Activated naive CD4-positive, alpha-beta T cell treated with anti-CD3 and anti-CD28 coated beads, Interleukin-2, amount 10 ng/mL, durations not matched to agents 7 days and 5 days (primary cell): ENCODE measurements at regions not wholly inside any gene's neighbourhood (a gene's known extent, or its start where the extent isn't known, plus 50 kb on each side); places are given as distances from the start of the nearest gene placed in this dataset.

ENCODE experiments used
- CTCF ChIA-PET: fragments of 350-600 bp; sonication (Branson Sonifier 250); formaldehyde crosslinking; loops from one replicate; lab custom pipeline; 2021; ENCODE audit warnings: antibody characterized with exemption; lab: Charles Lee
- DNase-seq: peaks from one replicate; pipeline ENCODE4 v3.0.0-alpha.2; 2020
- H3K27ac Mint-ChIP-seq: one replicate; pipeline ENCODE4 v1.8.0; 2021; ENCODE audit warnings: mild to moderate bottlenecking, moderate library complexity, mixed read lengths
- H3K27me3 Mint-ChIP-seq: one replicate; pipeline ENCODE4 v1.8.0; 2021; ENCODE audit warnings: mild to moderate bottlenecking, mixed read lengths
- H3K36me3 Mint-ChIP-seq: one replicate; pipeline ENCODE4 v1.8.0; 2021; ENCODE audit warnings: mixed read lengths
- H3K4me1 Mint-ChIP-seq: one replicate; pipeline ENCODE4 v1.8.0; 2021; ENCODE audit warnings: mixed read lengths
- H3K4me3 Mint-ChIP-seq: one replicate; pipeline ENCODE4 v1.8.0; 2021; ENCODE audit warnings: mild to moderate bottlenecking, moderate library complexity, mixed read lengths
- H3K9me3 Mint-ChIP-seq: one replicate; pipeline ENCODE4 v1.8.0; 2021; ENCODE audit warnings: mixed read lengths

DNA sequence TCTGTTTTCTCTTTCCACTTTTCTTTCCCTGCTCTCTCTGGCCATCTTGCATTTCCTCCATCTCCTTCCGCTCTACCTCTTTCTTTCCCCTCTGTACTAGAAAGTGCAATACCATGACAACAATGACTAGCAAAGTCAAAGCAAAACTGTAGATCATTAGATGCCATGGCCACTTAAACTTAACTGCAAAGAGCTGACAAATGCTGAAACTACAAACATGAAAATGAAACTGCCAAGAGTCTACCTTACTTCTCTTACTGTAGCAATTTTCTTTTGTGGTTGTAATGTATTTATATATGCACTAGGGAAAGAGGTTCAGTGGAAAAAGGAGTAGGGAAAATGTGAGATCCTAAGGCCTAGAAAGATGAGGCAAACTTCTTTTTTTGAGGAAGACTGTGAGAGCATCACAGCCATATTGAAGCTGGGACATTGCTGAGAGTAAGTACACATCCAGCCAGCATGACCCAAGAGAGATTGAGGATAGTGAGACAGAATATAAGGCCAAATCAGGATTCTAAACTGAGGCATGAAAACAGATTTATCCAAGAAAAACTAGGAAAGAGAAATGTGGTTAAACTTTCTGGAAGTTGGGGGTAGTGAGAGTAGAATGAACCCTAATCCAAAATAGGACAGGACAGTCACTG, 276.6 kb upstream of the NAV3 start:
- CTCF ChIA-PET, result no interaction called here
- Mint-ChIP-seq H3K4me1 (no peaks in the 10 kb centered on the region), H3K27ac (no peak overlapping the region), H3K27me3 (no peaks in the 10 kb centered on the region), H3K36me3 (no peaks in the 10 kb centered on the region), H3K9me3 (peaks cover 3% of the 10 kb centered on the region), H3K4me3 (no peak overlapping the region)
- no peak for DNase-seq

DNA sequence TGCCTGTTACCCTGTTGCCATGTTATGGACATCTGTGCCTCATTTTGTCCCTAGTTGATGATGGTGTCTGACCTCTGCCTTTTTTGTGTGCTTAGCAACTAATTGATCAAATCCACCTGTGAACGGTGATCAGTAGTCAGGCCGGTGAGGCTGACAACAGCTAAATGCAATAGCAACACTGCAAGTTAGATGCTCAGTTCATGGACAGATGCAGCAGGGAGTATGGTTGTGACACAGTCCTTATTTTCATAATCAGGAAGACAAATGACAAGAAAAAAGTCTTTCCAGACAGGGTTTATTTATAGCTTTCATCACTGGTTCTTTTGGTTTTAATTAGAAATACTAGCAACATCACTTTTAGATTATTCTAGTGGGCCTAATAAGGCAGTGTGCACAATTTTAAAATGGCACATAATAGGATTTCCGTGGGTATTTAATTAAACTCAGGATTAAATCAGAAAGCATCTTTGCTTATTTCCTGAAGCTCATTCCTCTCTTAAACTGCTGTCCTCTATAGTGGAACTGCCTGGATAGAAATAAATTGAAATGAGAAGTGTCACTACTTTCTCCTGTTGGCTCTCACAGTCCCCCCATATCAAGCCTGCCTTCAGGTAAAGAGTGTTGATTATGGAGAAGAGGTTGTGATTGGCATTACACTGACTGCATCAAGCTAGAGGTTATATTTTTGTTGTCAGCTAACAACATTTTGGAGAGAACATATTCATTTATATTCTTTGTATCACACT, 281.1 kb upstream of the NAV3 start:
- CTCF ChIA-PET, result no interaction called here
- Mint-ChIP-seq H3K4me1 (no peaks in the 10 kb centered on the region), H3K27ac (no peak overlapping the region), H3K4me3 (no peak overlapping the region), H3K9me3 (no peaks in the 10 kb centered on the region), H3K36me3 (no peaks in the 10 kb centered on the region), H3K27me3 (no peaks in the 10 kb centered on the region)
- DNase-seq, result no peak

DNA sequence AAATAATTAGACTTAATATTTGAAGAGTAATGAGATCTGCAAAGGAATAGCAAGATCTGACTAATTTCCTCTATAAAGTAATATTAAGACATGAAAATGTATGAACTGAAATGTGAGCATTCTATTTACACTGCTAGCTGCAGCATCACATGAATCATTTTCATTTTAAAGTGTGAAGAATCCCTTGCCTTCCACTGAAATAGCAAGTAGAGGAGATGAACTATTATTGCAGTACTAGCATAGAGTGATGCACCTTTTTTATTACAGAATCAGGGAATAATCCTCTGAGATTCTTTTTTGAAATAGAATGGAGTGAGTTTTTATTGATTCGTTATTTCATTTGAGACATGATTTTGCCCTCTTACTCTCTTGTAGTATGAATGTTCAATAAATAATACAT, 281.9 kb upstream of the NAV3 start:
- no peak overlapping the region for H3K27ac Mint-ChIP-seq
- H3K36me3 Mint-ChIP-seq, result no peaks in the 10 kb centered on the region
- peaks cover 2% of the 10 kb centered on the region for H3K9me3 Mint-ChIP-seq
- no peaks in the 10 kb centered on the region for H3K27me3 Mint-ChIP-seq
- H3K4me1 Mint-ChIP-seq, result no peaks in the 10 kb centered on the region
- CTCF ChIA-PET, result no interaction called here
- no peak for DNase-seq
- no peak overlapping the region for H3K4me3 Mint-ChIP-seq

- no peaks in the 10 kb centered on the region for H3K27me3 Mint-ChIP-seq
- no peaks in the 10 kb centered on the region for H3K36me3 Mint-ChIP-seq
- H3K4me3 Mint-ChIP-seq, result no peak overlapping the region
- no peak for DNase-seq
- H3K27ac Mint-ChIP-seq, result no peak overlapping the region
- CTCF ChIA-PET, result no interaction called here
- H3K9me3 Mint-ChIP-seq, result peaks cover 5% of the 10 kb centered on the region
- no peaks in the 10 kb centered on the region for H3K4me1 Mint-ChIP-seq
These were observed 290.6 kb upstream of the NAV3 start for GRCh38 chr12:77540097-77540496.

DNA sequence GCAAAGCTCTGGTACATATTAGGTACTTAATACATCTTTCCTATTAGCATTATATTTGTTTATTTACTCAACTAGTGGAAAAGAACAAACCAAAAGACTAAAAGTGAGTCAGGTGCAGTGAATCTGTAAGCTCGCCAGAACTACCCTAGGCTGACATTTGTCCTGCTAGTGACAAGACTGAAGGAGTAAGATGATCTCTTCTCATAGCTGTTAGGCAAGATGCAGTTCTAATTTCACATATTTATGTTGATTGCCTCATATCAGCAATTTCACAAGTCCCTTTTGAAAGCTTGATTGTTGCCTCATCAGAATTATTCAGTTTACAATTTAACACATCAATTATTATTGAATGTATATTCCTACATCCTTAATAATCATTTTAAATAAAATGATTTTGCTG, 293.0 kb upstream of the NAV3 start:
- DNase-seq, result no peak
- Mint-ChIP-seq H3K27me3 (no peaks in the 10 kb centered on the region), H3K36me3 (no peaks in the 10 kb centered on the region), H3K9me3 (peaks cover 3% of the 10 kb centered on the region), H3K4me1 (no peaks in the 10 kb centered on the region), H3K4me3 (no peak overlapping the region), H3K27ac (no peak overlapping the region)
- CTCF ChIA-PET, result no interaction called here

GRCh38 chr12:77535734-77536133, 295.0 kb upstream of the NAV3 start:
- no peak for DNase-seq
- H3K36me3 Mint-ChIP-seq, result no peaks in the 10 kb centered on the region
- CTCF ChIA-PET, result no interaction called here
- no peak overlapping the region for H3K4me3 Mint-ChIP-seq
- no peaks in the 10 kb centered on the region for H3K4me1 Mint-ChIP-seq
- H3K27ac Mint-ChIP-seq, result no peak overlapping the region
- H3K9me3 Mint-ChIP-seq, result peaks cover 5% of the 10 kb centered on the region
- H3K27me3 Mint-ChIP-seq, result no peaks in the 10 kb centered on the region

DNA sequence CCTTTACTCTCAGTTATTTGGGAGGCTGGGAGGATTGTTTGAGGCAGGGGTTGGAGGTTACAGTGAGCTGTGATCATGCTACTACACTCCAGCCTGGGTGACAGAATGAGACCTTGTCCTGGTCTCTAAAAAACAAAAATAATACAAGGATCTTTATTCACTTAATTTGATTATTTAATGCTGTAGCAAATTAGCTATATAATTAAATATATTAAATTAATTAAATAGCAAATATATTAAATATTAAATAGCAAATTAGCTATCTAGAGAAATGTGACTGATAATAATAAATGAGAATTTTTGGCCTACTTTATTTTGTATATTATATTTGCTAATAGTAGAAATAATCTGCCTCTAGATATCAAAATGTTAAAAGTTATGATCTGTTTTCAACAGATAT, 298.8 kb upstream of the NAV3 start:
- H3K36me3 Mint-ChIP-seq, result no peaks in the 10 kb centered on the region
- no peak for DNase-seq
- H3K9me3 Mint-ChIP-seq, result peaks cover 2% of the 10 kb centered on the region
- no peaks in the 10 kb centered on the region for H3K27me3 Mint-ChIP-seq
- H3K4me3 Mint-ChIP-seq, result no peak overlapping the region
- H3K4me1 Mint-ChIP-seq, result no peaks in the 10 kb centered on the region
- CTCF ChIA-PET, result no interaction called here
- H3K27ac Mint-ChIP-seq, result no peak overlapping the region

DNA sequence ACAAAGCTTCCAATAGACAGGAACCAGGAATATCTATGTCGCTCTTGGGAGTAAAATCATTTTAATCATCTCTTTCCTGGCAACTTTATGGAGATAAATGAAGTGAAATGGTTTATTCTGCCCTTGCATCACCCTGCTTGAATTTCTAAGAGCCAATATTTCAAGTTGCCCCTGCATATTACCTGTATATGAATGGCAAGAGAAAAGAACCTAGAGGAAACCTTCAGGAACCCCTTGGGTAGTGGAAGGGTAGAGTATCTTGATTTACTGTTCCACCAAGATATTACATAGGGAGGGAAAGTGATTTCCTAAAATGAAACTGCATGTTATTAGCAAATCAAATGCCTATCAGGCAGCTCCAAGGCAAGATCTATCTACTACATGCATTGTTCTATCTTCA, 308.4 kb upstream of the NAV3 start:
- Mint-ChIP-seq H3K9me3 (peaks cover 14% of the 10 kb centered on the region), H3K4me1 (no peaks in the 10 kb centered on the region), H3K27me3 (no peaks in the 10 kb centered on the region), H3K4me3 (no peak overlapping the region), H3K36me3 (no peaks in the 10 kb centered on the region), H3K27ac (no peak overlapping the region)
- DNase-seq, result no peak
- CTCF ChIA-PET, result no interaction called here

- peaks cover 14% of the 10 kb centered on the region for H3K9me3 Mint-ChIP-seq
- H3K27ac Mint-ChIP-seq, result no peak overlapping the region
- H3K27me3 Mint-ChIP-seq, result no peaks in the 10 kb centered on the region
- H3K4me3 Mint-ChIP-seq, result no peak overlapping the region
- H3K36me3 Mint-ChIP-seq, result no peaks in the 10 kb centered on the region
- CTCF ChIA-PET, result no interaction called here
- H3K4me1 Mint-ChIP-seq, result no peaks in the 10 kb centered on the region
- no peak for DNase-seq
These were observed 309.1 kb upstream of the NAV3 start for GRCh38 chr12:77521508-77522115.

DNA sequence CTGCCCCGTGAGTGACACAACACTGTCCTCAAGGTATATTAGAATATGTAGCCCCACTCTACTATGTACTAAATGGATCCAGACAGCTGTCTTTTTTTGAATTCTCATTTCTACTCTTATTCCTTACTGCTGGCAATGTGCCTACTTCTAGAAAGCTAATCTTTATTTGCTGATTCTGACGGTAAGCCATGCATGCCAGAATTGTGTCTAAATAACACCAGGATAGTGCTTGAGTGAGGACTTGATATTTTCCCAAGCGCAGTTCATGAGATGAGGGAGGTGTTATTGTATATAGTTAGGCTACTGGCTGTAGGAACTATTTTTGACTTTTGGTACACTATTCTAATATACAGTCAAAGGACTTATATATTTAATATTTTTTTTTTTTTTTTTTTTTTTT, 316.2 kb upstream of the NAV3 start:
- H3K4me1 Mint-ChIP-seq, result no peaks in the 10 kb centered on the region
- no peak overlapping the region for H3K4me3 Mint-ChIP-seq
- H3K27me3 Mint-ChIP-seq, result no peaks in the 10 kb centered on the region
- CTCF ChIA-PET, result no interaction called here
- no peak for DNase-seq
- no peaks in the 10 kb centered on the region for H3K36me3 Mint-ChIP-seq
- peaks cover 5% of the 10 kb centered on the region for H3K9me3 Mint-ChIP-seq
- no peak overlapping the region for H3K27ac Mint-ChIP-seq

- Mint-ChIP-seq H3K36me3 (no peaks in the 10 kb centered on the region), H3K27ac (no peak overlapping the region), H3K27me3 (no peaks in the 10 kb centered on the region), H3K4me3 (no peak overlapping the region), H3K4me1 (no peaks in the 10 kb centered on the region), H3K9me3 (peaks cover 2% of the 10 kb centered on the region)
- CTCF ChIA-PET, result no interaction called here
- no peak for DNase-seq
These were observed 319.7 kb upstream of the NAV3 start for GRCh38 chr12:77510985-77511384.

GRCh38 chr12:77504466-77504865, 326.2 kb upstream of the NAV3 start:
- H3K36me3 Mint-ChIP-seq, result no peaks in the 10 kb centered on the region
- H3K9me3 Mint-ChIP-seq, result peaks cover 2% of the 10 kb centered on the region
- CTCF ChIA-PET, result no interaction called here
- no peak overlapping the region for H3K27ac Mint-ChIP-seq
- H3K4me1 Mint-ChIP-seq, result no peaks in the 10 kb centered on the region
- no peaks in the 10 kb centered on the region for H3K27me3 Mint-ChIP-seq
- H3K4me3 Mint-ChIP-seq, result no peak overlapping the region
- no peak for DNase-seq

DNA sequence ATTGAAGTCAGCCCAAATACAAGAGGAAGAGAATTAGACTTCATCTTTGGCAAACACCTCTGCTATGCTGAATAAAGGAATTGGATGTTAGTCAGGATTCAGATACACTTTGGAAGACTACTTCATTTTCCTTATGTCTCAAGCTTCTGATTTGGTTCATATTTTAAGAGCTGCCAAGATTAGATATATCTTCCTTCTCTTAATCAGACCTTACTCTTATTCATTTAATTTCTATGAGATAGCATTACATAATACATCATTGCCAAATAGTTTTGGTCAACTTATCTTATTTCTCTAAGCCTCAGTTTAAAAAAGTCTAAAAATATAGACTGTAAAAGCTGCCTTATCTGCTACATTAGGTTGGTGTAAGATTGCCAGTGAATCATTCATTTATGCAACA, 330.6 kb upstream of the NAV3 start:
- Mint-ChIP-seq H3K4me3 (no peak overlapping the region), H3K9me3 (peaks cover 2% of the 10 kb centered on the region), H3K27me3 (no peaks in the 10 kb centered on the region), H3K27ac (no peak overlapping the region), H3K4me1 (no peaks in the 10 kb centered on the region), H3K36me3 (no peaks in the 10 kb centered on the region)
- DNase-seq, result no peak
- CTCF ChIA-PET, result no interaction called here

DNA sequence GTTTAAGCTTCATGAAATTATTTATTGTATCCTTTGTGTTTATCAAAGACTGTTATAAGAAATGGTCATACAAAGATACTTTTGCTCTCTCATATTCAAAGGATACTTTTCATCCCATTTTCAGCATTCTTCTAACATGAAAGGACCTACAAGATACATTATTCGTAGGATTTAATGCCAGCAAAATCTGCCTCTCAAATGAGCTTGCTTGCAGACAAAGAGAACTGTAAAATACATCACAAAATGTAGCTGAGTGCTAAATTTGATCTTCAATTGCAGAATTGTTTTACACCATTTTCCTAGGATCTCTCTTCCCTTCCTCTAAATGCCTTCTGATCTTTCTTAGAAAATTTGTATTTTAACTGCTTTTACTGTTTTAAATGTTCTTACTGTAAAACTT, 333.0 kb upstream of the NAV3 start:
- H3K9me3 Mint-ChIP-seq, result peaks cover 5% of the 10 kb centered on the region
- no peak overlapping the region for H3K27ac Mint-ChIP-seq
- no peak for DNase-seq
- CTCF ChIA-PET, result interaction anchor here (1.2 kb wide), 1 partner anchor 9 kb away, joined by 3 read pairs; no protein-coding TSS in a partner anchor
- H3K27me3 Mint-ChIP-seq, result no peaks in the 10 kb centered on the region
- no peak overlapping the region for H3K4me3 Mint-ChIP-seq
- H3K36me3 Mint-ChIP-seq, result no peaks in the 10 kb centered on the region
- no peaks in the 10 kb centered on the region for H3K4me1 Mint-ChIP-seq

DNA sequence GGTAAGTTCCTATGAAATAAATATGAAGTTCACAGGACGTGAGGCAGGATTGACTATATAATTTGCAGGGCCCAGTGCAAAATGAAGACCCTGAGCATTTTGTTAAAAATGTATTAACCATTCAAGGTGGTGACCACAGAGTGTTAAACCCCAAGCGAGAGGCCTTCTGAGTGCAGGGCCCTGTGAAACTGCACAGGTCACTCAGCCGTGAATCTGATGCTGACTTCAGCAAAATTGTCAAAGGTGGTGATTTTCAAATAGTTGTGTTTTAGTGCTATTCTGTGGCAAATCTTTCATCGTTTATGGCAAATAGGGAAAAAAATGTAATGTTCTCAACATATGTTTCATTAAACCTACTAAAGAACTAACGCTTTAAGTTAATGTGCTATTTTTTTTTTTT, 334.0 kb upstream of the NAV3 start:
- Mint-ChIP-seq H3K36me3 (no peaks in the 10 kb centered on the region), H3K27ac (no peak overlapping the region), H3K27me3 (no peaks in the 10 kb centered on the region), H3K4me1 (no peaks in the 10 kb centered on the region), H3K4me3 (no peak overlapping the region), H3K9me3 (peaks cover 7% of the 10 kb centered on the region)
- DNase-seq, result no peak
- CTCF ChIA-PET, result no interaction called here
